GM21619 (cell line): ENCODE measurements at regions not wholly inside any gene's neighbourhood (a gene's known extent, or its start where the extent isn't known, plus 50 kb on each side); places are given as distances from the start of the nearest gene placed in this dataset.

ENCODE experiments used
- ATAC-seq: cut with Tn5 transposase; IDR thresholded peaks from one replicate; pipeline ENCODE4 v1.9.1; 2021; ENCODE audit not compliant: unreplicated experiment

DNA sequence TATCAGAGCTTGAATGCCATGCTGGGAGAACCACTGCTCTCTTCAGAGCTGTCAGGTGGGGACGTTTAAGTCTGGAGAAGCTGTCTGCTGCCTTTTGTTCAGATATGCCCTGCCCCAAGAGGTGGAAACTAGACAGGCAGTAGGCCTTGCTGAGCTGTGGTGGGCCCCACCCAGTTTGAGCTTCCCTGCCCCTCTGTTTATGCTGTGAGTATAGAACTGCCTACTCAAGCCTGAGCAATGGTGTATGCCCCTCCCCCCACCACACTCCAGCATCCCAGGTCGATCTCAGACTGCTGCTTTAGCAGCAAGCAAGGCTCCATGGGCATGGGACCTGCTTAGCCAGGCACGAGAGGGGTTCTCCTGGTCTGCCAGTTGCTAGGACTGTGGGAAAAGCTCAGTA, 362.3 kb downstream of the FAM170A start:
- ATAC-seq: no peak

GRCh38 chr5:119996128-119996527, 366.8 kb downstream of the FAM170A start:
- no peak for ATAC-seq

- no peak for ATAC-seq
These were observed 378.2 kb downstream of the FAM170A start for GRCh38 chr5:120007598-120007997.

DNA sequence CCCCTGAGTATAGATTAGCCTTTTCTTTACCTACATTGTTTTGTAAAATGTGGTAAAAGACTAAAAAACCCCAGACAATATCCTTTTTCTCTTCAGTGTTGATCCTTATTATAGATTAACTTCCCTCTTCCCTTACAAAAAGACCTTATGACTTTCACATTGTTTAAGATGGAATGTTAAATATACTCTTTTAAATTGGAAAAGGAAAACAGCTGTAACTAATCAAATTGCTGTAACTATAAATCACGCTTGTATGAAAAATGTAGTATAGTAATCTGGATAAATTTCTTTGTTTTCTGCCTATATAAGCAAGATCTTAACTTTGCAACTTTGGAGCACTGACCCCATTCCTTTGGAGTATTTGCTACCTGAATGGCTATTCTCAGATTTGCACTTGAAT, 383.1 kb downstream of the FAM170A start:
- ATAC-seq: no peak

DNA sequence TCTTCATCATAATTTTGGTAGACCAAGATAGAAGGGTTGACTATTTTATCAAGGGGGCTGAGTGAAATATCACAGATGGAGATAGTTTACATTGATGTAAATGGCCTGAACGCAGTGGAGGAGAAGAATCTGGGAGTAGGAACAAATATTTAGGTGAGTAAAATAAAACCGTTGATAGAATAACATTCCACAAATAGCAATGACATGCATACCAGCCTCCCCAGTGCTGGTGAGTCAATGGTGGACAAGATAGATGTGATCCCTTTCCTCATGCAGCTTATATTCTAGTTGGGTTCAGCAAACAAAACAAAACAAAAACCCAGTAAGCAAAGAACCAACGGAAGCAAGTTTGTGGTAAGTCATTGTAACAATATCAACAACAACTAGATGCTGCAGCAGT, 385.2 kb downstream of the FAM170A start:
- ATAC-seq: no peak

DNA sequence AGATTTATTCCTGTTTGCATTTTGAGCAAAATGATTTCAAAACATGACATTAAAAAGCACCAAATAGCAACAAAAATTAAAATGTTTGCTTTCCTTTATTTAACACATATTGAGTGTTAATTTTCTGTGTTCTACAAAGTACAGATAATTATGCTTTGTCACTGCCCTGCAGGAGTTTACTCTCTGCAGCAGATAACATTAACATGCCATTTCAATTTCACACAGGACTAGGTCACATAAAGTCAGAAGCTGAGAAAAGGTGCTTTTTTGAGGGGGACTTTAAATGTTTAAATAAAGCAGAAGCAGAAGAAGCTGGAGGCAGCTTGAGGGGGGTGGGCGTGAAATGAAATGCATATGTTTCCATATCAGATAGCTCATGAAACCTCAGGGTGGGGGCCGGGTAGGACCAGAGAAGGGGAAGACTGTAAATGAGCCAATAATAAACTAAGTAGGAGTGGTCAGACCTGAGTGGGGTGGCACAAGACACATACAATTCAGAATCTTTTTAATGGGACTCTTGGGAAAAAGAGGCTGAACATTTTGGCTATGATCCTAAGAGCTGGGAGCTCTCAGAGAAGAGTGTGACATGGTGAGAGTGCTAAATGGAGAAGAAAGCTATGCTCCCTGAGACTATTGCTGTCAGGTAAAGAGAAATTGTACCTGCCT, 387.5 kb downstream of the FAM170A start:
- ATAC-seq: no peak

- no peak for ATAC-seq
These were observed 388.2 kb downstream of the FAM170A start for GRCh38 chr5:120017513-120017912.

DNA sequence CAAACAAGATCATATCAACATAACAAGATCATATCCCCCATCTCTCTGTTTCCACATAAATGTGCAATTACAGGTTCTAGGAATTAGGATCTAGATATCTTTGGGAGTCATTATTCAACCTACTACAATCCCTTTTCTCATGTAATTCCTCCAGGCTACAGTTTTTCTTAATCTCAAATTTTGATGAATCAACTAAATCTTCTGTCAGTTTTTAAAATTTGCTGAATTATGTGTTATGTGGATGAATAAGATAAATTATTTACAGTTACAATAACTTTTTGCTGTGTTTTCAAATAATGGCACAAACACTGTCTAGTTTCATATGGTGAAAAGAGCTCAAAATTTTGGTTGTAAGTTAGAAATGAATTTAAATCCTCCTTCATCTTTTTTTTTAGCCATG, 405.8 kb downstream of the FAM170A start:
- ATAC-seq: no peak

DNA sequence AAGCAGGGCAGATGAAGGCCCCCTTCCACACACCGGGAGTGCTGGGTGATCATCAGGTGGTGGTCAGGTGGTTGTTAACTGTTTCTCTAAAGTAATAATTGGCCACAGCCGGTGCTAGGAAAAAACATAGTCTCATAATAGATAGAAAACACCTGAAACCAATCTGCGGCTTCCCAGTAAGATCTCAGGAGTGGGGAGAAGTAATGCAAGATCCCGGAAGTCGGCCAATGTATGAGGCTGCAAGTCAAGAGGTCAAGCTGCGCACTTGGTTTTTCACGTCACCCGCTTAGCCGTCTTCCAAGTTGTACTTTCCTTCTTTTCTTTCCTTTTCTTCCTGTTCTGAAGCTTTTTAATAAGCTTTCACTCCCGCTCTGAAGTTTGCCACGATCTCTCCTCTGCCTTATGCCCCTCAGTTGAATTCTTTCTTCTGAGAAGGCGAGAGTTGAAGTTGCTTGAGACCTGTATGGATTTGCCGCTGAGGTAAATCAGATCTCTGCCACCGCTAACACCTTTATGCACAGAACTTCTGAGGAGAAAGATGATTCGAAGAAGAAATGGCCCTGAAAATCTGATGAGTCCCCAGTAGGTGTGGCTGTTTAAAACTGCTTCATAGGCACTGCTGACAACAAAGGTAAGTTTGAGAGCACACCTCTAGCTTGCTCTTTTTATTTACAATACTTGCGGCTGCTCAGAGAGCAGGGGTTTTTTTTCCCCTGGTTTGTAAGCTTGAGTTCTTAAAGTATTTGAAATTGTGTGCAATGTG, 406.6 kb downstream of the FAM170A start:
- ATAC-seq: no peak

- no peak for ATAC-seq
These were observed 408.1 kb downstream of the FAM170A start for GRCh38 chr5:120037451-120037850.

GRCh38 chr5:120039111-120039510, 409.8 kb downstream of the FAM170A start:
- ATAC-seq: no peak

- ATAC-seq: no peak
These were observed 414.1 kb downstream of the FAM170A start for GRCh38 chr5:120043431-120043830.

GRCh38 chr5:120052916-120053828, 410.9 kb upstream of the PRR16 start:
- no peak for ATAC-seq

- ATAC-seq: no peak
These were observed 410.3 kb upstream of the PRR16 start for GRCh38 chr5:120053841-120054240.

- ATAC-seq: no peak
These were observed 408.2 kb upstream of the PRR16 start for GRCh38 chr5:120055858-120056257.

DNA sequence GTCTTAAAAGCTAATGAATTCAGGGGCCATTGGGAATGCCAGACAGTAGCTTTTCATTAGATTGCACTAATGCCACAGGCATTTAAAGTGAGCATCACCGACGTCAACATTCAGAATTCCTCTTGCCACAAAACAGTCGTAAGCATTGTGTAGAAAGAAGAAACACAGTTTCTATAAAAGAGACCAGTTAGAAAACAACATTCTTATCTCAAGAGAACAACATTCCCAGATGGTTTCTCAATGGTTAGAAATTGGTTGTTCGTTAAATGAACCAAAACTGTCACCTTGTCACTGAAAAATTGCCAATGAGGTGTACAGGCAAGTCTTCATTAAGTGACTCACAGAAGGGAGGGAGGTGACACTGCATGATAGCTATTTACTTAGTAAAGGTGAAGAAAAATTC, 401.6 kb upstream of the PRR16 start:
- no peak for ATAC-seq

- ATAC-seq: no peak
These were observed 391.9 kb upstream of the PRR16 start for GRCh38 chr5:120072068-120072761.

GRCh38 chr5:120073722-120074121, 390.4 kb upstream of the PRR16 start:
- ATAC-seq: no peak

GRCh38 chr5:120080781-120081180, 383.3 kb upstream of the PRR16 start:
- no peak for ATAC-seq

GRCh38 chr5:120082316-120083068, 381.6 kb upstream of the PRR16 start:
- no peak for ATAC-seq
